ENCODE measurements at regions not wholly inside any gene's neighbourhood (a gene's known extent, or its start where the extent isn't known, plus 50 kb on each side); places are given as distances from the start of the nearest gene placed in this dataset.
"Not testable (repeated sequence)": the region's sequence is repeated elsewhere in the genome, so short reads cannot be mapped to it uniquely, and the experiment has no call there.

DNA sequence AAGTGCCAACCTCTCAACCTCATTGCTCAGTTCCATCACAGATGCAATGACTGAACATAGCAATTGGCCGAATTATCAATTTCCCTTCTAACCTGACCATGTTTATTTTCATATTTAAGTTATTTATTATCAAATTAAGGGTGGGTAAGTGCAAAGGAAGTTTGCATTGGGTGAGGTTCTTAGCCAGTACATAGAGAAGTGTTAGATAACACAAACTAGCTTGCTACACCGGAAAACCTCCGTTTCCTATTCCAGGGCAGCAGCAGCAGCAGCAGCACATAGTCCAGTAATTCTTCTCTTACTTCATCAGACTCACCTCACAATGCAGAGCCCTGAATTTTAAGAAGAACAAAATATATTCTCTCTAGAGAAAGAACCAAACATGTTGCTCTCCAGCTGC, 200.5 kb upstream of the OR4E1 start:
- H3K27ac Mint-ChIP-seq = peak overlapping the region in 1 of 2 donors; percentile 48

DNA sequence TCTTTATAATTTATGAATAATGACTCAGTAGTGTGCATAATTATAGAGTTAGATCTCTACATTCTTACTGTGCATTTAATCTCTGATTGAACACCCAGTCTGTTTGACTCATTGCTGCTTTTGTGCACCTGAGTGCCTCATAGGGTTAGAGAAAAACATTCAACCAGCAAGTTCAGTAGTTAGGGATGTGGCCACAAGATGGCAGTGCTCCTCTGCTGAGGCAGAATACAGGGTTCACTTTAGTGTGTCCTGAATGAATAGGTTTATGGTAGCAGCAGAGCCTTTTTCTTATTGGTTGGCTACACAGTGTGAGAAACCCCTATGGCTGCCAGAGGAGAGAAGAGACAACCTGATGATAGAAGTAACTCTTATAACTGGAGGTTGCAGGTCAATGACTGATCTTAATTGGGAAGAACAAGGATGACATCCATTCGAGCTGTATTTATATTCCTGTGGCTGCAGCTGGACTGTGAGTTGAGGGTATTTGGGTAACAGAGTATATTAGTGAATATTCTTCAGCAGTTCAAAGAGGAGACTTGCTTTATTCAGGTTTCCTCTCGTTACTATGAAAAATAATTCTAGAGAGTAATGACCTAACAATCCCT, 194.9 kb upstream of the OR4E1 start:
- Mint-ChIP-seq H3K27me3 (no peaks in the 10 kb centered on the region), H3K9me3 (no peaks in the 10 kb centered on the region), H3K27ac (no peak overlapping the region), H3K4me1 (peaks cover 12% of the 10 kb centered on the region), H3K4me3 (peak overlapping the region; percentile 47 to 69)
- peak; percentile 73 to 80 for DNase-seq
- peak; percentile 98 for ATAC-seq

More for the DNA sequence above, 200.5 kb upstream of the OR4E1 start:
- H3K4me3 Mint-ChIP-seq = peak overlapping the region in 1 of 2 donors; percentile 56
- DNase-seq (no peak), ATAC-seq (no peak)
- H3K9me3 Mint-ChIP-seq = no peaks in the 10 kb centered on the region
- no peaks in the 10 kb centered on the region for H3K27me3 Mint-ChIP-seq
- peaks cover 18% of the 10 kb centered on the region for H3K4me1 Mint-ChIP-seq

DNA sequence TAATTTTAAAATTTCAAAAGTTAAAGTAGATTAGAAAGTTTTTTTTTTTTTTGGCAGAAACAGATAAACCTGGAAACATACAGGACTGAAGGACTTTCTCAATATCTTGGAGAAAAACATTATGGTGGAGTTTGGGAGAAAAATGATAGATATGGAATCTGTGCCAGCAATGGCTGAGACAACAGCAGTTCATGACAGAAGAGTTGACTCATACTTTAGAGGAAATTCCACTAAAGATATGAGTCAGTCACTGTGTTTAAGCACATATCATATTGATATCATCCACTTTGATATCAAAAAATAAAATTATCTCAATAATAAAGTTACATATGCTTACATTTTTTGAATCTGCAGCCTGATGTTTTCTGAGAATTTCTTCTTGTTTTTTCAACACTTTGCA, 193.9 kb upstream of the OR4E1 start:
- no peak for ATAC-seq
- Mint-ChIP-seq H3K4me3 (peak overlapping the region; percentile 47 to 50), H3K4me1 (peaks cover 11% of the 10 kb centered on the region), H3K9me3 (no peaks in the 10 kb centered on the region), H3K27ac (peak overlapping the region in 1 of 2 donors; percentile 57), H3K27me3 (no peaks in the 10 kb centered on the region)
- DNase-seq = no peak

DNA sequence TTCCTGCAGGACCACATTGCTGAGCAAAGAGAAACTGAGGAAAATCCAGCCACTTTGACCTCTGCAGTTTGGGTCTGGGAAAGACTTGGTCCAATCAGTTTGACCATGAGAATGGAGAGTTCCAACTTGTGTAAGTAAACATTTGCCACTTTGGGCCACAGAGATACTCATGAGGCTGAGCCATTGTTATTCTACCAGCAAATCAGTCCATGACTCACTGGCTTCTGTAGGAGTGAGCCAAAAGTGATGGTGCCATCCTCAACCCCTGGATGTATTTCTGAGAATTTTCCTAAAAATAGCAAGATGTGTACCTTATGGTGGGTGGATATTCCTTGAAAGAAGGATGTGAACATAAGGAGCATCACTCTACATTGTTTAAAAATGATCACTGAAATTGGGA, 192.9 kb upstream of the OR4E1 start:
- DNase-seq (no peak), ATAC-seq (no peak)
- Mint-ChIP-seq H3K4me1 (peaks cover 11% of the 10 kb centered on the region), H3K27me3 (no peaks in the 10 kb centered on the region), H3K27ac (no peak overlapping the region), H3K9me3 (no peaks in the 10 kb centered on the region), H3K4me3 (peak overlapping the region in 1 of 2 donors; percentile 35)

DNA sequence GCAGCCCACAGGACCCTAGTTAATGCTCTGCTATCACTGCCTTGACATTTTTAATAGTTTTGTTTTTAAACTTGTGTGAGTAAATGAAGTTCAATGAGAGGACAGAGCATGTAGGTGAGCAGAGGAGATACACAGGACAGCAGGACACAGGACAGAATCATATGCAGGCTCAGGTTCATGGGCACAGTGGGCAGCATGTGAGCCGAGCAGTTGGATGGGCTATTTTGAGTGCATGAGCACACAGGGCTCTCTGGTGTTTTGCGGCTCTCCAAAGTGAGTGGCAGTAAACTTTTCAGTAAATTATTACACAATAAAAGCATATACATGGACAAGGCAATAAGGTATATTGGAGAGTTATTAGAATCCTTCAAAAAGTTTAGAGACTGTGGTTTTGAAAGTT, 189.7 kb upstream of the OR4E1 start:
- peaks cover 4% of the 10 kb centered on the region for H3K4me1 Mint-ChIP-seq
- H3K4me3 Mint-ChIP-seq = peak overlapping the region; percentile 61 to 79
- H3K27ac Mint-ChIP-seq = peak overlapping the region; percentile 55 to 81
- no peaks in the 10 kb centered on the region for H3K27me3 Mint-ChIP-seq
- DNase-seq (no peak), ATAC-seq (peak; percentile 37)
- H3K9me3 Mint-ChIP-seq = no peaks in the 10 kb centered on the region

DNA sequence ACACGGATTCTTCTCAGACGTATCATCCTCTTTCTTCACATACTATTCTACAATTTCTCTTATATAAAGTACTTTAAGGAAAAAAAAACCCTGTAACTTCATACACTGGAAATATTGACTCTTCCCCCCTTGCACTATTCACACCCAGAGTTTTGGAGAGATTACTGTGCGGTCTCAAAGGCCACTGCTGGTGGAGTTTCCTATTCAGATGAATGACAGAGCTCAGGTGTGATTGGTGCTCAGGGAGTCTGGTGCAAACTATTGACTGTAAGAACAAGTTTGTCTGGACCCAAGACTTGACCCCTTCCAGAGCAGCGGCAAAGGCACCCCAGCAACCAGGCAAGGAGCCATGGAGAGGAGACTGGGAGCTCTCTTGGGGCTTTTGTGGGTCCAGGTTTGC, 187.5 kb upstream of the OR4E1 start:
- H3K9me3 Mint-ChIP-seq = no peaks in the 10 kb centered on the region

DNA sequence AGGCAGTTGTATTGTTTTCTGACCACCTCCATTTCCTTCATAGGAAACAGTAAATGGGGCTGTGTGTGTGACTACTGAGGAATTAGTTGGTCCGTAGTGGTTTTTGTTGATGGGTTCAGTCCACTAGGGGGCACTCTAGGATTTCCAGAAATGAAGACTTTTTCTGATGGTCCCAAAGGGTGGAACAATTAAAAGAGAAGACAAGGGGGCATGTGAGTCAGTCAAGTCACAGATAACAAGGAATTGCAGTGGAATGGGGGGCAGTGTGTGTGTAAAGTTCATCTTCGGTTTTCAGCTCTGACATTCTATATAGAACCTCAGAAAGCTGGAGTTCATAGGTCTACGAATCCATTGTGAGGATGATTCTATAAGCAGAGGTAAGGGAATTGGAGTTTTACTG, 186.6 kb upstream of the OR4E1 start:
- Mint-ChIP-seq H3K4me1 (no peaks in the 10 kb centered on the region), H3K4me3 (peak overlapping the region; percentile 2 to 55), H3K27me3 (no peaks in the 10 kb centered on the region), H3K9me3 (no peaks in the 10 kb centered on the region), H3K27ac (no peak overlapping the region)
- DNase-seq (peak in 1 of 2 donors; percentile 32), ATAC-seq (peak; percentile 61)

More for the DNA sequence above, 187.5 kb upstream of the OR4E1 start:
- Mint-ChIP-seq H3K27me3 (no peaks in the 10 kb centered on the region), H3K4me1 (no peaks in the 10 kb centered on the region), H3K27ac (peak overlapping the region in 1 of 2 donors; percentile 83), H3K4me3 (peak overlapping the region; percentile 56 to 59)
- ATAC-seq (peak; percentile 53), DNase-seq (no peak)

DNA sequence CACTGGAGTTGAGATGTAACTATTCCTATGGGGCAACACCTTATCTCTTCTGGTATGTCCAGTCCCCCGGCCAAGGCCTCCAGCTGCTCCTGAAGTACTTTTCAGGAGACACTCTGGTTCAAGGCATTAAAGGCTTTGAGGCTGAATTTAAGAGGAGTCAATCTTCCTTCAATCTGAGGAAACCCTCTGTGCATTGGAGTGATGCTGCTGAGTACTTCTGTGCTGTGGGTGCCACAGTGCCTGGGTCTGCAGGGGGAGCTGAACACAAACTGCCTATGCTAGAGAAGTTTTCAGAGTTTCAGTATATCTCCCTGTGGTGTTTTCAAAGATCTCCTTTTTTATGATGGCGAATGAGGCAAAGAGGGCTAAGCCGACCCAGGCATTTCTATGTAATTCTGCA, 179.2 kb upstream of the OR4E1 start:
- no peak for DNase-seq
- H3K4me3 Mint-ChIP-seq = peak overlapping the region; percentile 66 to 75
- H3K27me3 Mint-ChIP-seq = peaks cover 23% of the 10 kb centered on the region
- no peaks in the 10 kb centered on the region for H3K9me3 Mint-ChIP-seq
- peak overlapping the region in 1 of 2 donors; percentile 14 for H3K27ac Mint-ChIP-seq
- H3K4me1 Mint-ChIP-seq = peaks cover 12% of the 10 kb centered on the region
- peak; percentile 68 for ATAC-seq

DNA sequence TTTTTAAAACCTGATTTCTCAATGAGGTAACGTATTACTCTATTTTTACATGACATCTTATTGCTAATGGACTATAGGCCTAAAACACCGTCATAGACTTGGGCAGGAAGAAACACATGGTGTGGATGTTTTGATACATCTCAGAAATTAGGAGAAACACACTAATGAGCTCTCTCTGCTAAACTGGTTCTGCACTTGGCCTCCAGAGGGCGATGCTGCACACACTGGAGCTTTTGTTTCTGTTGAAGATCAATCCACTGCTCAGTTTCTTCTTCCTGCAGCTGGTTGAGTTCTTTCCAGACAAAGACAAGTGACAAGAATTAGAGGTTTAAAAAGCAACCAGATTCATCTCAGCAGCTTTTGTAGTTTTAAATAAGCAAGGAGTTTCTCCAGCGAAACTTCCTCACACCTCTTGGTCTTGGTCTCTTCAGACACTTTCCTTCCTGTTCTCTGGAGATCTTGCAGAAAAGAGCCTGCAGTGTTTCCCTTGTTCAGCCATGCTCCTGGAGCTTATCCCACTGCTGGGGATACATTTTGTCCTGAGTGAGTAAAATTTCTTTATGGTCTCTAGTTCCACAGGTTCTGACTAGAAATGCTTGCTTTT, 178.5 kb upstream of the OR4E1 start:
- Mint-ChIP-seq H3K27me3 (peaks cover 26% of the 10 kb centered on the region), H3K4me3 (peak overlapping the region; percentile 66 to 75), H3K27ac (peak overlapping the region in 1 of 2 donors; percentile 78), H3K9me3 (no peaks in the 10 kb centered on the region), H3K4me1 (peaks cover 12% of the 10 kb centered on the region)
- peak; percentile 60 to 69 for DNase-seq
- ATAC-seq = peak; percentile 79

DNA sequence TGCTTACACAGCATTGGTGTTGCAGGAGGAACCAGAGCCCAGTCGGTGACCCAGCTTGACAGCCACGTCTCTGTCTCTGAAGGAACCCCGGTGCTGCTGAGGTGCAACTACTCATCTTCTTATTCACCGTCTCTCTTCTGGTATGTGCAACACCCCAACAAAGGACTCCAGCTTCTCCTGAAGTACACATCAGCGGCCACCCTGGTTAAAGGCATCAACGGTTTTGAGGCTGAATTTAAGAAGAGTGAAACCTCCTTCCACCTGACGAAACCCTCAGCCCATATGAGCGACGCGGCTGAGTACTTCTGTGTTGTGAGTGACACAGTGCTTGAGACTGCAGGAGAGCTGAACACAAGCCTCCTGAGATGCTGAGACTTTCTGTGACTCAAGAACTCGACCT, 173.3 kb upstream of the OR4E1 start:
- DNase-seq (peak; percentile 23 to 45), ATAC-seq (peak; percentile 80)
- peaks cover 57% of the 10 kb centered on the region for H3K27me3 Mint-ChIP-seq
- H3K27ac Mint-ChIP-seq = peak overlapping the region; percentile 84 to 91
- not testable (repeated sequence) for H3K9me3 Mint-ChIP-seq
- H3K4me1 Mint-ChIP-seq = peaks cover 13% of the 10 kb centered on the region
- H3K4me3 Mint-ChIP-seq = peak overlapping the region; percentile 81 to 85

DNA sequence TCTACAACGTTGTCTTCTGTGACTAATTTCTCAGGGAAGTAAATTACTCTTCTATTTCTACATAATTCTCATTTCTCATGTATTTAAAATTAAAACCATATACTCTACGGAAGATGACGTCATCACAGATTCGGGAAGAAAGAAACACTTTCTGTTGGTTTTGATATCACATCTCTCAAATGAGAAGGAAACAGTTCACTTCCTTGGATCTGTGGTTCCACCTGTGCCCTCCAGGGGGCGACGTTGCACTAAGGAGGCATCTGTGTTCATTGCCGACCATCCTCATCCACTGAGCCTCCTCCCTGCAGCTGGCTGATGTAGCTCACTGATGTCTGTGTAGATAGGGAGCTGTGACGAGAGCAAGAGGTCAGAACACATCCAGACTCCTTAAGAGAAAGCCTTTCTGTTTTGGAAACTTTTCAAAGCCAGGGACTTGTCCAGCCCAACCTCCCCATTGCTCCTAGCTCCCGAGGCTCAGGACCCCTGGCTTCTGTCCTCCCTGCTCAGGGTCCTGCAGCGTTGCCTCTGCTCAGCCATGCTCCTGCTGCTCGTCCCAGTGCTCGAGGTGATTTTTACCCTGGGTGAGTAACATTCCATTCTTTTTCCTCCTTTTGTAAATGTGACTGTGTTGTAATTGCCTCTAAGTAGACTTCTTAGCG, 172.7 kb upstream of the OR4E1 start:
- no peaks in the 10 kb centered on the region for H3K9me3 Mint-ChIP-seq
- ATAC-seq = peak; percentile 90

DNA sequence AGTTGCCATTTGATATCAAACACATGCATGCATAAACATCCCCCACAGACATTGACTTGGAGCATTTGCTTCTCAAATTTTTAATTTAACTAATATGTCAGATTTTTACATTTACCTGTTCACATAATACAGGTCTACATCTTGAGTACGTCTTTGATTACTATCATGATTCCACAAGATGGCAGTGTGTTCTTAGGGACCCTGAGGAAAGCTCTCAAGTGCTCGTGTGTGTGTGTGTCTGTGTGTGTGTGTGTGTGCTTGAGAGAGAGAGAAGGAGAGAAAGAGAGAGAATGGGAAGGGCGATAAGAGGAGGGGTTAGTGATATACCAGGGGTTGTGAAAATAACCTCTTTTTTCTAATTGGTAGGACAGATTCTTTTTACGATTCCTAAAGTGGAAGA, 167.1 kb upstream of the OR4E1 start:
- Mint-ChIP-seq H3K9me3 (no peaks in the 10 kb centered on the region), H3K27ac (peak overlapping the region in 1 of 2 donors; percentile 60), H3K4me3 (peak overlapping the region; percentile 25 to 46), H3K27me3 (peaks cover 18% of the 10 kb centered on the region), H3K4me1 (peaks cover 6% of the 10 kb centered on the region)
- DNase-seq (no peak), ATAC-seq (peak; percentile 68)

More for the DNA sequence above, 172.7 kb upstream of the OR4E1 start:
- peaks cover 11% of the 10 kb centered on the region for H3K4me1 Mint-ChIP-seq
- H3K4me3 Mint-ChIP-seq = peak overlapping the region; percentile 81 to 85
- H3K27me3 Mint-ChIP-seq = peaks cover 57% of the 10 kb centered on the region
- peak overlapping the region in 1 of 2 donors; percentile 77 for H3K27ac Mint-ChIP-seq
- DNase-seq = peak; percentile 62 to 74

DNA sequence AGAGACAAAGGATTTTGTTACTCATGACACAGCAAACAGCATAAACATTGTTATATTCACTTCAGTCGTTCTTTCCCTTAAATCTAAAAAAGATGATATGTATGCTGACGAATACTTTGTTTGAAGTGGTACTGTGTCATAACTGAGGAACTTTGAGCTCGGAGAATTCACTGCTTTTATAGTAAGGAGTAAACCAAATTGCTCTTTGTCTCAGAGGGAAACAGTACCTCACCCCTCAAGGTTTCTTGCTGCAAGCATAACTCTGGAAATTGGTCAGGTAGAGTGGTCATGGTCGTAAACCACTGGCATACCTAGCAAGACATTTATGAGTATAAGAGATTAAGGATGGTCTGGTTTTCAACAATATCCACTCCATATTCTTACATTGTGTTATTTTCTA, 160.2 kb upstream of the OR4E1 start:
- no peak for ATAC-seq
- no peak overlapping the region for H3K4me3 Mint-ChIP-seq
- no peaks in the 10 kb centered on the region for H3K9me3 Mint-ChIP-seq
- no peak for DNase-seq
- peaks cover 11% of the 10 kb centered on the region for H3K27me3 Mint-ChIP-seq
- H3K27ac Mint-ChIP-seq = no peak overlapping the region
- H3K4me1 Mint-ChIP-seq = no peaks in the 10 kb centered on the region

DNA sequence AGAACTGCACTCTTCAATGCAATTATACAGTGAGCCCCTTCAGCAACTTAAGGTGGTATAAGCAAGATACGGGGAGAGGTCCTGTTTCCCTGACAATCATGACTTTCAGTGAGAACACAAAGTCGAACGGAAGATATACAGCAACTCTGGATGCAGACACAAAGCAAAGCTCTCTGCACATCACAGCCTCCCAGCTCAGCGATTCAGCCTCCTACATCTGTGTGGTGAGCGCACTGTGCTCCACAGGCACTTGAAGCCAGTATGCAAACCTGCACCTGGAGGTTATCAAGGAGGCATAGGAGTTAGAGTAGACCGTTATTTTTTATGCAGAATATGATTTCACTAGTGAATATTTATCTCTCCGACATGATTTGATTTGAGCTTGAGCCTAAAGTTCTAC, 152.2 kb upstream of the OR4E1 start:
- peaks cover 38% of the 10 kb centered on the region for H3K27me3 Mint-ChIP-seq
- H3K9me3 Mint-ChIP-seq = no peaks in the 10 kb centered on the region
- peak overlapping the region; percentile 67 to 75 for H3K4me3 Mint-ChIP-seq
- H3K4me1 Mint-ChIP-seq = peaks cover 8% of the 10 kb centered on the region
- H3K27ac Mint-ChIP-seq = no peak overlapping the region
- DNase-seq = no peak
- ATAC-seq = no peak

DNA sequence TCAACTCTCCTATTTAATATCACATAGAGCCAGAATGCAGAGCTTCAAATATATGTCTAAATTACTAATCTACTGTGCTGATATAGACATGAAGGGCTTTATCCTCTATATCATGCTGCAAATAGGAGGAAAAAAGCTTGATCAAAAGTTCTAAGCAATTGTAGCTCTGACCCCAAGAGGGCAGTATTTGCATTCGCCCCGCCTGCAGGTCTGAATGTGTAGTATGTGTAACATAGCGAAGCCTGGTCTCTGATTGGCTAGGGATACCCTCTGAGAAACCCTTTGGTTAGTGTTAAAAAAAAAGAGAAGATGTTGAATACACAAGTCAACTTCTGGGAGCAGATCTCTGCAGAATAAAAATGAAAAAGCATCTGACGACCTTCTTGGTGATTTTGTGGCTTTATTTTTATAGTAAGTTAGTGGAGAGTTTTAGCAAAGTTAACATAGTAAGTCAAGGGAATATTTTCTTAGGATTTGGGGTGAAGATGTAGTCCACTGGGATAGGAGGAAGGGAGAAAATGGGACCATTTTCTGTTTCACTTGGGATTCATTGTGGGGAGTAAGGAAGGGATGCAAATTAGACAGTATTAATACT, 151.6 kb upstream of the OR4E1 start:
- DNase-seq (peak; percentile 31 to 51), ATAC-seq (peak; percentile 96)
- Mint-ChIP-seq H3K9me3 (no peaks in the 10 kb centered on the region), H3K27me3 (peaks cover 44% of the 10 kb centered on the region), H3K4me3 (peak overlapping the region; percentile 67 to 75), H3K27ac (no peak overlapping the region), H3K4me1 (peaks cover 8% of the 10 kb centered on the region)

DNA sequence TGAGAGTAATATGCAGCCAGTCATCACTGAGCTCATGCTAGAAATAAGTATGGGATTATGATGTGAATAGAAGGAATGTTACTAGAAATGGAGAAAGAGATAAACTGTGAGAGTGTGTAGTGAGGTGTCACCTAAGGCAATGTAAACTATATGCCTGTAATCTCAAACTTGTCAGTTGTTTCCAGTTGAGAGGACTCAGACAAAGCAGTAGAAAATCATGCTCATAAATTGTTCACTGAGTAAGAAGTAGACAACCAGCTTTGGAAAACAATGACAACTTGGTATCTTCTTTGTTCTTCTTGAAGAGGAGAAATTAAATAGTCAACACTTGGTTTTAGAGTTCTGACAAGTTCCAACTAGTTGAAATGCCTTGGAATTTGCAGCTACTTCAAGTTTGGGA, 148.5 kb upstream of the OR4E1 start:
- peaks cover 8% of the 10 kb centered on the region for H3K4me1 Mint-ChIP-seq
- no peak overlapping the region for H3K27ac Mint-ChIP-seq
- H3K9me3 Mint-ChIP-seq = peaks cover 1 to 11% of the 10 kb centered on the region in 2 donors
- H3K27me3 Mint-ChIP-seq = peaks cover 26% of the 10 kb centered on the region
- no peak for ATAC-seq
- H3K4me3 Mint-ChIP-seq = no peak overlapping the region
- no peak for DNase-seq

All from stimulated activated naive CD8-positive, alpha-beta T cell treated with anti-CD3 and anti-CD28 coated beads, Interleukin-15, amount 100 ng/mL, for 72 hours (primary cell).